ENCODE measurements at regions not wholly inside any gene's neighbourhood (a gene's known extent, or its start where the extent isn't known, plus 50 kb on each side); places are given as distances from the start of the nearest gene placed in this dataset.

GRCh38 chr4:130632731-130633604 lies 1537.0 kb downstream of the C4orf33 start:
- Histone ChIP-seq H3K9me3 (no peaks in the 10 kb centered on the region), H3K36me3 (ENCODE audit: low read depth, missing control alignments) (no peaks in the 10 kb centered on the region), H3K27ac (no peak overlapping the region), H3K4me1 (no peaks in the 10 kb centered on the region), H3K27me3 (no peaks in the 10 kb centered on the region), H3K4me3 (peak overlapping the region in 1 of 2 donors; percentile 18)
- intact Hi-C loops (cut with DNase I; ENCODE audit: low total_unique reads): no loop called here
- TF ChIP-seq POLR2A (IDR thresholded peaks at IDR 0.05) (no peak), CTCF (IDR thresholded peaks at IDR 0.05) (no peak)
- no peak for DNase-seq
- WGBS, 2 donors: 71 to 73% methylated on average over 9 to 13 of the region's 13 CpGs

GRCh38 chr4:130636486-130636885 lies 1540.5 kb downstream of the C4orf33 start:
- 73% methylated on average over 5 of the region's 5 CpGs for WGBS, 2 donors
- no peak overlapping the region for H3K4me3 ChIP-seq
- intact Hi-C loops (cut with DNase I; ENCODE audit: low total_unique reads): no loop called here
- no peak for DNase-seq
- no peaks in the 10 kb centered on the region for H3K9me3 ChIP-seq
- TF ChIP-seq CTCF (IDR thresholded peaks at IDR 0.05) (no peak), POLR2A (IDR thresholded peaks at IDR 0.05) (no peak)
- no peaks in the 10 kb centered on the region for H3K36me3 ChIP-seq (ENCODE audit: low read depth, missing control alignments)
- no peaks in the 10 kb centered on the region for H3K4me1 ChIP-seq
- H3K27me3 ChIP-seq: no peaks in the 10 kb centered on the region
- H3K27ac ChIP-seq: no peak overlapping the region

GRCh38 chr4:130640592-130640991 lies 1544.6 kb downstream of the C4orf33 start:
- Histone ChIP-seq H3K27me3 (no peaks in the 10 kb centered on the region), H3K4me1 (no peaks in the 10 kb centered on the region), H3K27ac (no peak overlapping the region), H3K9me3 (no peaks in the 10 kb centered on the region), H3K36me3 (ENCODE audit: low read depth, missing control alignments) (no peaks in the 10 kb centered on the region), H3K4me3 (no peak overlapping the region)
- WGBS, 2 donors: 79 to 88% methylated on average over 2 of the region's 2 CpGs
- TF ChIP-seq CTCF (IDR thresholded peaks at IDR 0.05) (no peak), POLR2A (IDR thresholded peaks at IDR 0.05) (no peak)
- intact Hi-C loops (cut with DNase I; ENCODE audit: low total_unique reads): no loop called here
- no peak for DNase-seq

- DNase-seq: no peak
Observed at GRCh38 chr4:130646886-130647285, 1550.9 kb downstream of the C4orf33 start.

GRCh38 chr4:130648570-130648969 lies 1552.6 kb downstream of the C4orf33 start:
- intact Hi-C loops (cut with DNase I; ENCODE audit: low total_unique reads): no loop called here
- no peaks in the 10 kb centered on the region for H3K27me3 ChIP-seq
- no peaks in the 10 kb centered on the region for H3K36me3 ChIP-seq (ENCODE audit: low read depth, missing control alignments)
- no peak overlapping the region for H3K4me3 ChIP-seq
- no peak overlapping the region for H3K27ac ChIP-seq
- H3K4me1 ChIP-seq: no peaks in the 10 kb centered on the region
- WGBS, 2 donors: 70 to 77% methylated on average over 2 of the region's 2 CpGs
- TF ChIP-seq POLR2A (IDR thresholded peaks at IDR 0.05) (no peak), CTCF (IDR thresholded peaks at IDR 0.05) (no peak)
- DNase-seq: no peak
- no peaks in the 10 kb centered on the region for H3K9me3 ChIP-seq

More at GRCh38 chr4:130646886-130647285, 1550.9 kb downstream of the C4orf33 start:
- no peak for TF ChIP-seq POLR2A (IDR thresholded peaks at IDR 0.05)
- no peak overlapping the region for H3K27ac ChIP-seq
- H3K4me1 ChIP-seq: no peaks in the 10 kb centered on the region
- intact Hi-C loops (cut with DNase I; ENCODE audit: low total_unique reads): no loop called here
- H3K36me3 ChIP-seq (ENCODE audit: low read depth, missing control alignments): no peaks in the 10 kb centered on the region
- no peaks in the 10 kb centered on the region for H3K27me3 ChIP-seq
- no peak overlapping the region for H3K4me3 ChIP-seq
- no peaks in the 10 kb centered on the region for H3K9me3 ChIP-seq

Measured in testis (tissue), 2 donors.